CD14-positive monocyte (primary cell): ENCODE measurements at regions not wholly inside any gene's neighbourhood (a gene's known extent, or its start where the extent isn't known, plus 50 kb on each side); places are given as distances from the start of the nearest gene placed in this dataset.

Experiments used
- DNase-seq, 3 donors: peaks; one replicate each; pipeline ENCODE4 v3.0.0-alpha.2; 2011 to 2022
- H2AFZ ChIP-seq: 2 replicates; pipeline ENCODE4 v1.6.0; 2012; ENCODE audit warnings: mild to moderate bottlenecking, low read depth, low read length, inconsistent platforms; ENCODE audit not compliant: insufficient read depth, poor library complexity, severe bottlenecking
- H3K27ac ChIP-seq, 2 donors: 1 replicate in 1 of 2; 2 replicates in 1 of 2; pipeline ENCODE4 v1.5.1; 2012 to 2013; ENCODE audit warnings: low read length in 2 of 2, control low read depth in 1 of 2, inconsistent platforms in 1 of 2, low read depth in 1 of 2, mild to moderate bottlenecking in 1 of 2
- H3K27me3 ChIP-seq, 2 donors: one replicate each; pipeline versions ENCODE4 v1.6.0 to v1.6.1; 2011 to 2013; ENCODE audit warnings: low read length in 2 of 2; ENCODE audit not compliant: control insufficient read depth in 2 of 2, insufficient read depth in 2 of 2
- H3K36me3 ChIP-seq, 2 donors: replicated peaks in 1 of 2; 1 replicate in 1 of 2; 2 replicates in 1 of 2; pipeline versions ENCODE4 v1.5.1 to v1.6.1; 2012 to 2013; ENCODE audit warnings: low read length in 2 of 2, control low read depth in 1 of 2, inconsistent platforms in 1 of 2, mild to moderate bottlenecking in 1 of 2; ENCODE audit not compliant: insufficient read depth in 2 of 2, control insufficient read depth in 1 of 2
- H3K4me1 ChIP-seq, 2 donors: 1 replicate in 1 of 2; 2 replicates in 1 of 2; pipeline versions ENCODE4 v1.5.1 to v1.6.1; 2012 to 2013; ENCODE audit warnings: low read length in 2 of 2, control low read depth in 1 of 2, inconsistent platforms in 1 of 2, mild to moderate bottlenecking in 1 of 2, moderate library complexity in 1 of 2; ENCODE audit not compliant: insufficient read depth in 2 of 2, control insufficient read depth in 1 of 2
- H3K4me2 ChIP-seq: replicated peaks from 2 replicates; pipeline ENCODE3; 2012; ENCODE audit warnings: low read length, moderate library complexity, mild to moderate bottlenecking; ENCODE audit not compliant: poor library complexity, severe bottlenecking; ENCODE audit errors: extremely low read depth
- H3K4me3 ChIP-seq, 3 experiments: fragments of 200-600 bp in 1 of 3; sonication (generic) in 1 of 3; replicated peaks in 1 of 3; 1 replicate in 2 of 3; 2 replicates in 1 of 3; pipeline ENCODE4 v1.5.1; 2011 to 2013; ENCODE audit warnings: low read length in 3 of 3, mild to moderate bottlenecking in 3 of 3, control low read depth in 2 of 3, low read depth in 2 of 3, inconsistent platforms in 1 of 3, moderate library complexity in 1 of 3
- H3K79me2 ChIP-seq: 2 replicates; pipeline ENCODE4 v1.6.0; 2012; ENCODE audit warnings: mild to moderate bottlenecking, control low read depth, inconsistent platforms, low read length, moderate library complexity; ENCODE audit not compliant: insufficient read depth
- H3K9ac ChIP-seq: 2 replicates; pipeline ENCODE4 v1.6.0; 2017; ENCODE audit warnings: low read length, mild to moderate bottlenecking; ENCODE audit not compliant: insufficient read depth, poor library complexity, severe bottlenecking
- H3K9me3 ChIP-seq, 2 donors: replicated peaks in 1 of 2; 1 replicate in 1 of 2; 2 replicates in 1 of 2; pipeline versions ENCODE4 v1.5.1 to v1.6.1; 2012 to 2013; ENCODE audit warnings: low read length in 2 of 2, control low read depth in 1 of 2; ENCODE audit not compliant: control insufficient read depth in 1 of 2, insufficient read depth in 1 of 2
- H4K20me1 ChIP-seq: 2 replicates; pipeline ENCODE4 v1.6.0; 2012; ENCODE audit warnings: mild to moderate bottlenecking, low read length, control low read depth, moderate library complexity; ENCODE audit not compliant: insufficient read depth
- H3K27ac Mint-ChIP-seq, 7 donors: one replicate each; pipeline ENCODE4 v1.8.0; 2020; ENCODE audit warnings: mild to moderate bottlenecking in 7 of 7, mixed read lengths in 7 of 7, moderate library complexity in 6 of 7, inconsistent platforms in 2 of 7
- H3K27me3 Mint-ChIP-seq, 3 donors: one replicate each; pipeline ENCODE4 v1.8.0; 2021 to 2022; ENCODE audit warnings: low read depth in 3 of 3, mild to moderate bottlenecking in 3 of 3, mixed read lengths in 3 of 3, moderate library complexity in 3 of 3, inconsistent platforms in 1 of 3
- H3K36me3 Mint-ChIP-seq, 2 donors: one replicate each; pipeline ENCODE4 v1.8.0; 2020; ENCODE audit warnings: mixed read lengths in 2 of 2, inconsistent platforms in 1 of 2, mild to moderate bottlenecking in 1 of 2
- H3K4me1 Mint-ChIP-seq: one replicate; pipeline ENCODE4 v1.8.0; 2020; ENCODE audit warnings: mild to moderate bottlenecking, mixed read lengths
- H3K4me3 Mint-ChIP-seq, 2 donors: one replicate each; pipeline ENCODE4 v1.8.0; 2020; ENCODE audit warnings: mild to moderate bottlenecking in 2 of 2, mixed read lengths in 2 of 2, moderate library complexity in 1 of 2
- H3K9me3 Mint-ChIP-seq, 7 donors: one replicate each; pipeline ENCODE4 v1.8.0; 2020 to 2022; ENCODE audit warnings: mixed read lengths in 7 of 7, mild to moderate bottlenecking in 6 of 7, moderate library complexity in 6 of 7, inconsistent platforms in 2 of 7
- CTCF ChIP-seq: fragments of 200-600 bp; IDR thresholded peaks from one replicate; pipeline ENCODE4 v1.8.0; 2022; ENCODE audit warnings: antibody characterized with exemption, mild to moderate bottlenecking
- WGBS: methylation state at CpG from one replicate; pipeline ENCODE4 v1.1.5; 2013; ENCODE audit warnings: missing lambda C conversion rate; ENCODE audit not compliant: insufficient coverage; 5-methylcytosine and 5-hydroxymethylcytosine counted together
- intact Hi-C, 2 donors: fragments of 100-400 bp; cut with micrococcal nuclease; formaldehyde crosslinking; loops; one replicate each; pipeline versions ENCODE4 v1.15.0 to v1.15.1; 2023

- peak overlapping the region in 1 of 7 donors; percentile 29 for H3K27ac Mint-ChIP-seq
- Histone ChIP-seq H3K36me3 (no peaks in the 10 kb centered on the region), H3K4me2 (no peak overlapping the region), H3K9me3 (peaks cover 0 to 4% of the 10 kb centered on the region in 2 donors), H3K27me3 (no peaks in the 10 kb centered on the region), H3K4me1 (peaks cover 6% of the 10 kb centered on the region in 2 donors), H3K4me3 (no peak overlapping the region), H3K27ac (no peak overlapping the region), H4K20me1 (no peaks in the 10 kb centered on the region), H2AFZ (no peak overlapping the region), H3K79me2 (no peaks in the 10 kb centered on the region), H3K9ac (no peak overlapping the region)
- no peak overlapping the region for H3K4me3 Mint-ChIP-seq
- intact Hi-C loops: no loop called here
- H3K4me1 Mint-ChIP-seq: peaks cover 6% of the 10 kb centered on the region
- TF ChIP-seq CTCF: no peak
- H3K27me3 Mint-ChIP-seq: peaks cover 0 to 2% (median 0%) of the 10 kb centered on the region in 3 donors
- H3K9me3 Mint-ChIP-seq: peaks cover 0 to 3% (median 0%) of the 10 kb centered on the region in 7 donors
- no peaks in the 10 kb centered on the region for H3K36me3 Mint-ChIP-seq
- DNase-seq: no peak
Observed at GRCh38 chr4:66923081-66923865, 622.0 kb downstream of the CENPC start.

- no peak overlapping the region for H3K4me2 ChIP-seq
- peaks cover 6% of the 10 kb centered on the region in 2 donors for H3K4me1 ChIP-seq
- no peak for TF ChIP-seq CTCF
- H3K4me3 ChIP-seq: no peak overlapping the region
- intact Hi-C loops: no loop called here
- no peak for DNase-seq
- H3K27ac ChIP-seq: no peak overlapping the region
- no peaks in the 10 kb centered on the region for H4K20me1 ChIP-seq
- no peak overlapping the region for H3K9ac ChIP-seq
- peaks cover 0 to 4% of the 10 kb centered on the region in 2 donors for H3K9me3 ChIP-seq
- Mint-ChIP-seq H3K4me1 (peaks cover 6% of the 10 kb centered on the region), H3K4me3 (no peak overlapping the region), H3K27ac (no peak overlapping the region), H3K27me3 (peaks cover 0 to 2% (median 0%) of the 10 kb centered on the region in 3 donors), H3K9me3 (peaks cover 0 to 3% (median 0%) of the 10 kb centered on the region in 7 donors), H3K36me3 (no peaks in the 10 kb centered on the region)
- H3K79me2 ChIP-seq: no peaks in the 10 kb centered on the region
- H2AFZ ChIP-seq: no peak overlapping the region
- H3K27me3 ChIP-seq: no peaks in the 10 kb centered on the region
- no peaks in the 10 kb centered on the region for H3K36me3 ChIP-seq
- WGBS: no CpG with 5 or more reads among the region's 5 CpGs
Observed at GRCh38 chr4:66921433-66921832, 623.9 kb downstream of the CENPC start.
